ENCODE measurements at regions not wholly inside any gene's neighbourhood (a gene's known extent, or its start where the extent isn't known, plus 50 kb on each side); places are given as distances from the start of the nearest gene placed in this dataset.

GRCh38 chr2:51559026-51559425 is 527.1 kb upstream of the NRXN1 start:
- TF ChIP-seq POU2F2 (IDR thresholded peaks at IDR 0.05; ENCODE audit: low read depth, low read length) (no peak), TAF1 (IDR thresholded peaks at IDR 0.05; ENCODE audit: low read depth, low read length) (no peak)

Measured in GM12891 (cell line).